NCI-H2029 treated with DMSO at 0.1 percent for 48 hours (cell line): ENCODE measurements at regions not wholly inside any gene's neighbourhood (a gene's known extent, or its start where the extent isn't known, plus 50 kb on each side); places are given as distances from the start of the nearest gene placed in this dataset.

Source experiments
- DNase-seq: peaks from one replicate; lab custom pipeline; 2025; lab: John Stamatoyannopoulos, UW

- DNase-seq, result no peak
Observed at GRCh38 chr11:29959488-29959887, 57.3 kb downstream of the KCNA4 start.

DNA sequence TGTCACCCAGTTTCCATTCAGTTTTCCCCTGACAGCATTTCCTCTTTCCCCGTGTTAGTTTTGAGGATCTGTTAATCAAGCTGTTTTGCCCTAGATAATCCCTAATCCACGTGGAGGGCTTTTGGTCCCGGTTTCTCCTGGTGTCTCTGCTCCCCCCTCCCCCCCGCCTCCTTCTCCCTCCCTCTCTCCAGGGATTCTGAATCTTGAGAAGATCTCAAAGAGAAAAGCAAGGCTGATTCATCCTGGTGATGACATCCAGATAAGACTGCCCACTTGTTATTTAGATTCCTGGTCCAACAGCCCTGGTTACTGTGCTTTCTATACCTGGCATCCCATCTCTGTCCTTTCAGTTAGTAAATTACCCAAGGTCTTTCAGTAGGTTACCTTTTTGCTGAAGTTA lies 59.4 kb downstream of the KCNA4 start:
- DNase-seq, result no peak

DNA sequence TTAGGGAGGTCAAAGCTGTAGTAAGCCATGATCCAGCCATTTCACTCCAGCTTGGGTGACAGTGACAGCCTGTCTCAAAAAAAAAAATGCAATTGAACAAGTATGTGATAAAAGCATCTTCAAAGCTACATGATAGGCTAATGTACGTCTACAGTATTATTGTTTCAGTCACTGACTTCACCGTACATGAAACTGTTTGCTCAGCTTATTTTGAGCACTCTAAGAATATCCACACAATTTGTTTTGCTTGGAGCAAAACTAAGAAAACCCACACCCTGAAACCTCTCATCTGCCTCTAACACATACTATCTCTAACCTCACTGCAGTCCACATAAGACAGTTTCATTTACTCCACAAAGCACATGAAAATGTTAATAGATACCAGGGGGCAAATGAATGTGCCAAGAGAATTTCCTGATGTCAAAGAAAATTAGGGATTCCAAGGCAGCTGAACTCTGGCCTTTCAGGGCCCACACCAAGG lies 60.7 kb downstream of the KCNA4 start:
- DNase-seq, result no peak

DNA sequence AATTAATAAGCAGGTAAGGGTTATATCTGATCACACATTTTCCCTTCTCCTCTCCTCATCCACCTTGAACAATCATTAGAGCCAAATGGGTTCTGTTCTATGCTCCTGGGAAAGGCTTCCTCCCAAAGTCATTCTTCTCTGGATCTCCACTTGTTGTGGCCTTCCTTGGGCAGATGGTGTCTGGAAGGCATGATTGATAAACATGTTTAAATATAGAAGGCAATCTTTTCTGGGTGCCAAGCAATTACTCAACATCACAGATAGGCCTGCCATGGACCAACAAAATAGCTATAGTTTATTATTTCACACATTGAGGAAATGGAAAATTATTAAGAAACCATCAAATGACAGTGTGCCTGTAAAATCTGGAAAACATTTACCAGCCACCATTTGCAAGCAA lies 73.5 kb downstream of the KCNA4 start:
- no peak for DNase-seq

DNA sequence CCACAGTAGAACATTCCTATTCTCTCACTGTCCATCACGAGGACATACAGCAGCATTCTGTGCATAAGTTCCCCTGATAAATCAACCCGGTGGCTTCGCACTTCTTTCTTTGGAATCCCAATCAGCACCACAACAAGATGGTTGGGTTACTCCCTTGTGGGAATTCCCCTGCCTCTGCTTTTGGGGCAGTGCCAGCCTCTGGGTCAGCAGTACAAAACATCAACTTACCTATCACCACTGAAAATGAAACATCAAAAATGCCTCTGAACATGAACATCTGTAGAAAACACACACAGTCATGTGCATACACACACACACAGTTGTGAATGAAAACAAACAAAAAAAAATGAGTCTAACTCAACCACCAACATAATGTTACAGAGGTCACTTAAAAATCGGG lies 79.3 kb downstream of the KCNA4 start:
- no peak for DNase-seq

- no peak for DNase-seq
Observed at GRCh38 chr11:29934115-29934638, 82.7 kb downstream of the KCNA4 start.

DNA sequence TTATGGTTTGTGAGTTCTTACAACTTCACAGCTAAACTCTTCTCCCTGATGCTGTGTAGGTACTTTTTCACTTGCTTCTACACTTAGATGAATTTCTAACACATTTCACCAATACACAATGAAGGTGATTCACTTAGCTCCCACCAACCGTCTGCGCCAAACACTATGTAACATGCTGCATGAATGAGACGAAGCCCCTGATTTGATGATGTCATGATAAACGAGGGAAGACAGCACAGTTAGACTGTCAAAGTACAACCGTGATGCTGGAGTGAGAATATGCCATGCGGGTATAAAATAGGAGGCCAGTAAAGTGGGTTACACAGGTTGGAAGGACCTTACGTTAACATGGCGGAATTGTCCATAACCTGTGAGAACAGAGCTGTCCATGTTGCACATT lies 100.8 kb downstream of the KCNA4 start:
- no peak for DNase-seq

- no peak for DNase-seq
Observed at GRCh38 chr11:29914203-29914930, 102.5 kb downstream of the KCNA4 start.

GRCh38 chr11:29913352-29913751 lies 103.5 kb downstream of the KCNA4 start:
- DNase-seq, result no peak

DNA sequence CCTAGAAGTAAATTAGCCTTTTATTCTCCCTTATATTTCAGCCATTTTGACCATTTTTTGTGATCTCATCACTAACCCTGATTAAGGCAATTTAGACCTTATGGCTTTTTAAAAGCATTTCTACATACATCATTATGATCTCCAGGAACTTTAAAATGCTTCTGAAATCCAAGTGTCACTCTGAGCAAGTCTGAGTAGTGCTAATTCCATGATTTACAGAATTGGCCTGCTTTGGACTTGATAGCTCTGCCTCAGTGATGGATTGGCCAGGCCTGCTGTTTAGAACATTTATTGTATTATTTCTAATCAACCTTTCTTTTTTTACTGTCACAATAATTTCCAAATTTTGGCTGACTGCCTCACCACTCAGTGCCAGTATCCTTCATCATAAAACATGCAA lies 116.4 kb downstream of the KCNA4 start:
- no peak for DNase-seq

- DNase-seq, result no peak
Observed at GRCh38 chr11:29879560-29879959, 137.3 kb downstream of the KCNA4 start.

DNA sequence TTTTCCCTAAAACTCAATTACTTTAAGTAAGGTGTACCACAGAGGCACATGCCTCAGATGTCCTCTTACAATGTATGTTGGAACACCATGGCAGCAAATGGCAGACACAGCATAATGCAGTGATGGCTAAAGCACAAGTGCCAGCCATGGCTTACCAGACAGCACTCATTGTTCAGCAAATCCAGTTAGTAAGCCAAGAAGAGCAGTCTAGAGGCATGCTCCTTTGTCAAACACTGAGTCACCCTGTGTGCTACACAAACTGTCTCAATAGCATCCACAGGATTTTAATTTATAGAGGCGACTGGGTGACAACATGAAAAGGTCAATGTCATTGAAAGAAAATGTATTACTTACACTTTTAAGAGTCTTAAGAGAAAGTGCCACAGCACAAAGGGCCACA lies 140.6 kb downstream of the KCNA4 start:
- DNase-seq, result no peak

- DNase-seq, result no peak
Observed at GRCh38 chr11:29847219-29847618, 169.6 kb downstream of the KCNA4 start.

DNA sequence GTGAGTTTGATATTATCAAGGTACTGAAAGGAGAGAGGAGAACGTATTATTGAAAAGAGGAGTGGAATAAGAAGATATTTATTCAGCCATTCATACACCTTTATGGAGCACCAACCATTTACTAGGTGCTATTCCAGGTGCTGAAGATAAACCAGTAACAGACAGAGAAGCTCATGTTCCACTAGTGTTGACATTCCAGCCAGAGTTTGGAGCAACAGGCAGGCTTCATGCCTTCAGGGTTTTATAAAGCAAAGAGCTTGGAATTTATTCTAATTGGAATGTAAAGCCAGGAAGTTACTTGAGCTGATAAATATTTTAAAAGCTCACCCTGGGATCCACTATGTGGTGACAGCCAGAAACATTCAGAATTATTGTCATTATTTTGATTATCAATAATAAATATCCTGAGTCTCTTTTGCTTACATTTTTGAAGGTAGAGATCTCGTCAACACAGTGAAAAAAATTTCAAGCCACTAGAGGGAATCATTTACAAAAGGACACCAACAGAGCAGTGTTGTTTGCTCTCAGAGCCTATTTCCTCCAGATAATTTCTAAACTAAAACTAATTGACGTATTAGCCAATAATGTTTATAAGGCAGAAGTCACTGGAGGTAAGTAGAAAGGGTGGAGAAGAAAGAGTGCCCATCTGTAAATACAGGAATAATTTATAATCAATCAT lies 172.0 kb downstream of the KCNA4 start:
- no peak for DNase-seq

DNA sequence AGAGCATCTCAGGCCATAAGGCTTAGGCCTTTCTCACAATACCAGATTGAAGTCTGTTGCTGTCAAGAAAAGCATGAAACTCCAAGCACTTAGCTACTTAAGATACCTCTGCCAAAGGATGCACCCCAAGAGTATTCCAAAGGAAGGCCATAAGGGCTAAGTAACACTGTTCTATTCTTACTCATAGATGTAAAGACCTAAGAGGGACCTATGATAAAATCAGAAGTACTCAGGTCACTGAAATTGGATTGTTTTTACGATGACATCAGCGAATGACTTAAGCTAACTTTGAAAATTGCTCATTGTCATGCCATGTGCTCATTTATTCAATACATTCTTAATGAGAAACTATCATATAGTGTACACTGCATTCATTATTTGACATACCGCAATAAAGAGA lies 172.8 kb downstream of the KCNA4 start:
- no peak for DNase-seq

- no peak for DNase-seq
Observed at GRCh38 chr11:29842061-29842460, 174.8 kb downstream of the KCNA4 start.

DNA sequence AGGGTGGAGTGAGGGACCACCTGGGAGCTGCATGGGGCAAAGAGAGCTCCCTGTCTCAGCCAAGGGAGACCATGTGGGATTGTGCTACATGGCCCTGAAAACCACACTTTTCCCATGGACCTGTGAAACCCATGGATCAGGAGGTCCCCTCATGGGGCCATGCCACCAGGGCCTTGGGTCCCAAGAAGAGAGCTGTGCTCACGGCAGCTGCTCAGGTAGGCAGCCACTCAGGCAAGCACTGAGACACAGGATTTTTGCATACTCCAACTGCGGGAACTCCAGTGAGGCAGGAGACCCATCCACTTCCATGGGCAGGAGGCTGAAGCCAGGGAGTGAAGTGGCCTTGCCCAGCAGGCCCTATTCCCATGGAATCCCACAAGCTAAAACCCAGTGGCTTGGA lies 190.0 kb downstream of the KCNA4 start:
- DNase-seq, result no peak

- DNase-seq, result no peak
Observed at GRCh38 chr11:29816359-29816758, 200.5 kb downstream of the KCNA4 start.

DNA sequence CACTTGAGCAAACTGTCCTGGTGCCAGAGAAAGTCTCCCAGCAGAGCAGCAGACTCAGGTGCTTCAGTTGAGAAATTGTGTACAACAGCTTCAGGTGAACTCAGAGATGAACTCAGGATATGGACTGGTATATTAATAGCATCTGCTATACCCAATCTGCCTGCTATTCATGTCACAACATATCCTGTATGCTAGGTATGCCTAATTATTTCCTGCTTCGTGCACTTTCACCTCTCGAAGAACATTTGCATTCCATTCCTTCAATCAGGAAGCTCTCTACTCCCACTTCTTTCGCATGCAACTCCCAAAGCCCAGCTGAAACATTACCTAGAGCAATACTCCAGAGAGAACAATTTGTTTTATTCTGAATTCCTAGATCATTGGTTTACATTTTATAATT lies 207.7 kb downstream of the KCNA4 start:
- DNase-seq, result no peak

GRCh38 chr11:29802522-29802921 lies 214.3 kb downstream of the KCNA4 start:
- DNase-seq, result no peak

DNA sequence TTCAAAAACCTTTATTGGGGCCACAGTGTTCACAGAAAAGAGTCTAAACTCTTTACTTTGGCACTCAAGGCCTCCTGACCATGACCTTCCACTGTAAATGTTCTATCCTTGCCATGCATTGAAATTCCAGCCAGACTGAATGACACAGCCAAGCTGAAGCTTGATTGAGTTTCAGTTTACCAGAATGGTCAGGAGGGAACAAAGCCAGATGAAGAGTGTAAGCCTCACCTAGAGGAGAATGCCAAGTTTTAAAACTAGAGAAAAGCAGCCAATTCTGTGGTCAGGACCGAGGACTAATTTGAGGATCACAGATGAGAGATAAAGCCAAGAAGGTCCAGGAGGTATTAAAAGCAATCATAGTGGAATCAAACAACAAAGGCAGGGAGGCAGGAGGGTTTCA lies 215.3 kb downstream of the KCNA4 start:
- DNase-seq, result no peak

GRCh38 chr11:29786092-29786491 lies 230.7 kb downstream of the KCNA4 start:
- DNase-seq, result no peak

GRCh38 chr11:29783506-29783905 lies 233.3 kb downstream of the KCNA4 start:
- DNase-seq, result no peak

DNA sequence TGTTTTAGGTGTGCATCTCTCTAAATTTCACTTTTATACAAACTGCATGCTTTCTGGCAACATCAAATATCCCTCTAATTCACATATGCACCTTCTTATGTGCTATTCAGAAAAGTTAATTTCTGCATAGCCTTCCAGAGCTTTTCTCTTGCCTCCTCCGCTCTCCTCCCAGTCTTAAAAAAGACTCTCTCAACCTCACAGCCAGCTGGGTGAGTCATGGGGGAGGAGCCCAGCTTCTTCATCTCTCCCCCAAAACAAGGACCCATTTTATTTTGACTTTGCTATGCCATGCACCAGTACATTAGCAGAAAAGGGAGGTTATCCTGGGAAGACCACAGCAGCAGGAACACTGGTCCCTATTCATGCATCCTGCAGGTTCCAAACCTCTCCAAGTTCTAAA lies 234.4 kb downstream of the KCNA4 start:
- no peak for DNase-seq
